BE2C (cell line): ENCODE measurements at regions not wholly inside any gene's neighbourhood (a gene's known extent, or its start where the extent isn't known, plus 50 kb on each side); places are given as distances from the start of the nearest gene placed in this dataset.

ENCODE experiments used
- DNase-seq: peaks from one replicate; pipeline ENCODE4 v3.0.0-alpha.2; 2020
- H3K27me3 ChIP-seq: fragments of 250-450 bp; sonication (Bioruptor Pico); 2 replicates; pipeline ENCODE4 v1.5.1; 2020; ENCODE audit warnings: mild to moderate bottlenecking
- H3K36me3 ChIP-seq: fragments of 250-450 bp; sonication (Bioruptor Pico); 2 replicates; pipeline ENCODE4 v1.5.1; 2020; ENCODE audit warnings: mild to moderate bottlenecking
- H3K4me1 ChIP-seq: fragments of 250-450 bp; sonication (Bioruptor Pico); 2 replicates; pipeline ENCODE4 v1.5.1; 2020
- H3K4me3 ChIP-seq: 2 replicates; pipeline ENCODE4 v1.5.1; 2011; ENCODE audit warnings: low read depth, low read length
- H3K9me3 ChIP-seq: fragments of 250-450 bp; sonication (Bioruptor Pico); 2 replicates; pipeline ENCODE4 v1.5.1; 2020
- TF ChIP-seq, protein P1 (sequence below): IDR thresholded peaks from 2 replicates; pipeline ENCODE4 v1.5.1; 2012; ENCODE audit warnings: mild to moderate bottlenecking, low read depth, low read length

DNA sequence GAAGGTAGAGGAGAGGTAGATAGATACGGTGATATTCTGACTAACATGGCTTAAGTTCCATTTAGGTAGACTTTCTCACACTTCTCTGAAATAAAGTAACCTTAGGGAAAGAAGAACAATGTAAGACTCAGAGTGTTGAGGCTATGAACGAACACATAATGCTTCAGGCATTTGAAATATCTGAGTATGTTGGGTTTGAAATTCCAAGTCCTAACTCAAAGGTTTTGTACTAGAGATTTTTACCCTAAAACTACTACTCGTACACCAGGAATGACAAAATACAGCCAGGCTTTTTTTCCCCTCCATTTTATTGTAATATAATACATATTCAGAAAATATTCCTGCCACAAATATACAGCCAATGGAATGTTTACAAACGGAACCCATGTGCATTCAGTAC, 592.6 kb downstream of the ETS1 start:
- no peak for DNase-seq
- H3K4me3 ChIP-seq = no peak overlapping the region
- no peaks in the 10 kb centered on the region for H3K27me3 ChIP-seq
- no peaks in the 10 kb centered on the region for H3K36me3 ChIP-seq
- TF ChIP-seq, protein P1, sequence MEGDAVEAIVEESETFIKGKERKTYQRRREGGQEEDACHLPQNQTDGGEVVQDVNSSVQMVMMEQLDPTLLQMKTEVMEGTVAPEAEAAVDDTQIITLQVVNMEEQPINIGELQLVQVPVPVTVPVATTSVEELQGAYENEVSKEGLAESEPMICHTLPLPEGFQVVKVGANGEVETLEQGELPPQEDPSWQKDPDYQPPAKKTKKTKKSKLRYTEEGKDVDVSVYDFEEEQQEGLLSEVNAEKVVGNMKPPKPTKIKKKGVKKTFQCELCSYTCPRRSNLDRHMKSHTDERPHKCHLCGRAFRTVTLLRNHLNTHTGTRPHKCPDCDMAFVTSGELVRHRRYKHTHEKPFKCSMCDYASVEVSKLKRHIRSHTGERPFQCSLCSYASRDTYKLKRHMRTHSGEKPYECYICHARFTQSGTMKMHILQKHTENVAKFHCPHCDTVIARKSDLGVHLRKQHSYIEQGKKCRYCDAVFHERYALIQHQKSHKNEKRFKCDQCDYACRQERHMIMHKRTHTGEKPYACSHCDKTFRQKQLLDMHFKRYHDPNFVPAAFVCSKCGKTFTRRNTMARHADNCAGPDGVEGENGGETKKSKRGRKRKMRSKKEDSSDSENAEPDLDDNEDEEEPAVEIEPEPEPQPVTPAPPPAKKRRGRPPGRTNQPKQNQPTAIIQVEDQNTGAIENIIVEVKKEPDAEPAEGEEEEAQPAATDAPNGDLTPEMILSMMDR = no peak
- no peaks in the 10 kb centered on the region for H3K9me3 ChIP-seq
- no peaks in the 10 kb centered on the region for H3K4me1 ChIP-seq

DNA sequence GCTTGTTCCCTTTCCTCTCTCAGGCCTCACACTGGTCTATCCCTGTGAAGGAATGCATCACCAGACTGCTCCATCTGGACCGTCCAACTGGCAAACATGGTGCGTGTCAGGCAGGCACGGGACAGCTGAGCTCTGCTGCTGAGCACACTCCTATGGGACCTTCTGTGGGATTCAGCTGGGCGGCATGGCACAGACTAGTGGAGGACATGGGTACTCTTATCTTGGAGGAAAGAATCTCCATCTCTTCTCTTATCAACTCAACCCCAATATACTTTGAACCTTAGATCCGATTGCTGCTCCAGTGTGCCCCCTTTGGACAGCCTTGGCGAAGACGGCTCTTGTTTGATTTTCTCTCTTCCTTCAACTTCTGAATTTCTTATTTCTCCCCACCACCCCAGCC, 593.6 kb downstream of the ETS1 start:
- TF ChIP-seq, protein P1 = no peak
- no peak for DNase-seq
- H3K9me3 ChIP-seq = no peaks in the 10 kb centered on the region

DNA sequence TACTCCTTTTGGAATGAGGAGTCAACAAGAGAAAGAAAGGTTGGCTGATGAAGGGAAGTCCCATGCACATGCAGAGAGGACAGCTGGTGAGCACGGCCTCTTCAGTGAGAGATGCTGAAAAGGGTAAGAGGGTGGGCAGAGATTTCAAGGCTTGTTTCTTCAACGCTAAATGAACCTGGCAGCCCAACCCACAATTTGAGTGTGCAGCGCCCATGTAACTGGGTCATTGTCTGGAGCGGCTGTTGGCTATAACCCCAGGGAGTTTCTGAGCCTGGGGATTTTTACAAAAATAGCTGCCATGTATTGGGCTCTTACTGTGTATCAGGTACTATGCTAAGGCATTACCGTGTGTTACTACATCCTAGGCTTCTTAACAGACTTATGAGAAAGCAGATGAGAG, 594.1 kb downstream of the ETS1 start:
- H3K9me3 ChIP-seq = no peaks in the 10 kb centered on the region
- DNase-seq = no peak
- TF ChIP-seq, protein P1 = no peak
- no peaks in the 10 kb centered on the region for H3K4me1 ChIP-seq
- H3K36me3 ChIP-seq = no peaks in the 10 kb centered on the region
- no peak overlapping the region for H3K4me3 ChIP-seq
- H3K27me3 ChIP-seq = no peaks in the 10 kb centered on the region

More for the DNA sequence above, 593.6 kb downstream of the ETS1 start:
- H3K36me3 ChIP-seq = no peaks in the 10 kb centered on the region
- H3K27me3 ChIP-seq = no peaks in the 10 kb centered on the region
- H3K4me1 ChIP-seq = no peaks in the 10 kb centered on the region
- no peak overlapping the region for H3K4me3 ChIP-seq

DNA sequence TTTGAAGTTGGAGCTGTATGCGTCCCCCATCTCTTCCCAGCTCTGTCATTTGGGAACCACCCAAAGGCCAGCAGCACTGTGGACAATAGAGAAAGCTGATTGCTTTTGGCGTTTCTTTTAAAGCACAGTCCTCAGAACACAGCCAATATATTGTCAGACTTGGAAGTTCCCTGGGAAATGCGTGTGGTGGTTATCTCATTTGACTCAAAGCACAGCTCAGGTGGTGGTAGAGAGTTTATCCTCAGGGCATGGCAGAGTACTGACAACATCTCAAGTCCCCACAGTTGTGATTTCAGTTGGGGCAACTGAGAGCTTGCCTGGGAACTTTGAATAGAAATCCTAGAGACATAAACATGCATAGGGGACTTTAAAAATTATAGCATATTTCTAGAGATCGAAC, 601.3 kb downstream of the ETS1 start:
- no peaks in the 10 kb centered on the region for H3K4me1 ChIP-seq
- H3K27me3 ChIP-seq = no peaks in the 10 kb centered on the region
- no peaks in the 10 kb centered on the region for H3K36me3 ChIP-seq
- no peaks in the 10 kb centered on the region for H3K9me3 ChIP-seq
- H3K4me3 ChIP-seq = no peak overlapping the region
- DNase-seq = no peak
- TF ChIP-seq, protein P1 = no peak

DNA sequence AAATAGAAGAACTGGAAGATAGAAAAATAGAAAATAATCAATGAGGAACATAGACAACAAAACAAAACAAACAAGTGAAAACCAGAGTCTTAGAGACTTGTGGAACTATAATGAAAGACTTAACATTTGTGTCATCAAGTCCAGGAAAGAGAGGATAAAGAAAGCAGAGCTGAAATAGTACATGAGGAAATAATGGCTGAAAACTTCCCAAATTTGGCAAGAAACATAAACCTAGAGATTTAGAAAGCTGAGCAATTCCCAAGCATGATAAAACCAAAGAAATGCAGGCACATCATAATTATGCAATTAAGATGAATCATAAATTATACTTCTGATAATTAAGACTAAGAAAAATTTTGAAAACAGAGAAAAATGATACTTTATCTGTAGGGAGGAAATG, 614.5 kb downstream of the ETS1 start:
- no peaks in the 10 kb centered on the region for H3K27me3 ChIP-seq

DNA sequence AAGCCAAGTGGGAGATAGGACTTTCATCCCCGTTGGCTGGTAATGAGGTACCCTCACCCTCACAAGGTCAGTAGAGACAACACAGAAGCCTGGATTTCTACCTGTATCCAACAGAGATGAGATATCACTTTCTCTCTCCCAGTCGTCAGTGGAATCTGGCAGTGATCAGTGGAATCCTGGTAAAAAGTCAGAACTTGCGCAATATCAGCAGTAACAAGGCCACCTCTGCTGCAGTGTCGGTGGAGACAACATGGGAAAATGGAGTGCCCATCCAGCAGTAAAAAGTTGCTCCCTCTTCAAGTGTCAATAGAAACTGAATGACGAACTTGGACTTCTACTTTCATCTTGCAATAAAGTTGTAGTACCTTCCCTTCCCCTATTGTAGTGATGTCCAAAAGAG, 615.9 kb downstream of the ETS1 start:
- no peak overlapping the region for H3K4me3 ChIP-seq
- no peaks in the 10 kb centered on the region for H3K9me3 ChIP-seq
- TF ChIP-seq, protein P1 = no peak
- no peaks in the 10 kb centered on the region for H3K27me3 ChIP-seq
- no peaks in the 10 kb centered on the region for H3K4me1 ChIP-seq
- DNase-seq = no peak
- H3K36me3 ChIP-seq = no peaks in the 10 kb centered on the region

More for the DNA sequence above, 614.5 kb downstream of the ETS1 start:
- no peak overlapping the region for H3K4me3 ChIP-seq
- H3K36me3 ChIP-seq = no peaks in the 10 kb centered on the region
- DNase-seq = no peak
- no peaks in the 10 kb centered on the region for H3K4me1 ChIP-seq
- H3K9me3 ChIP-seq = no peaks in the 10 kb centered on the region
- TF ChIP-seq, protein P1 = no peak
